Right lobe of liver (tissue), 6 donors: ENCODE measurements at regions not wholly inside any gene's neighbourhood (a gene's known extent, or its start where the extent isn't known, plus 50 kb on each side); places are given as distances from the start of the nearest gene placed in this dataset.

Source experiments
- ATAC-seq, 4 donors: fragments of 200-7000 bp; cut with Tn5 transposase; one replicate each; pipeline ENCODE4 v1.9.1; 2020; ENCODE audit warnings: mild to moderate bottlenecking in 4 of 4, moderate library complexity in 4 of 4
- DNase-seq, 3 donors: peaks; one replicate each; pipeline ENCODE4 v3.0.0-alpha.2; 2020
- H3K27ac ChIP-seq, 3 donors: fragments of 200-600 bp; one replicate each; pipeline ENCODE4 v1.8.0; 2022
- H3K27me3 ChIP-seq, 2 donors: fragments of 200-600 bp; one replicate each; pipeline ENCODE4 v1.8.0; 2022
- H3K36me3 ChIP-seq, 4 donors: fragments of 200-600 bp; sonication (generic) in 1 of 4; one replicate each; pipeline versions ENCODE4 v1.5.1 to v1.8.0; 2017 to 2022; ENCODE audit warnings: control low read depth in 1 of 4
- H3K4me1 ChIP-seq, 4 donors: fragments of 200-600 bp; sonication (generic) in 1 of 4; one replicate each; pipeline versions ENCODE4 v1.5.1 to v1.8.0; 2017 to 2022; ENCODE audit warnings: control low read depth in 1 of 4
- H3K4me3 ChIP-seq, 3 donors: fragments of 200-600 bp; one replicate each; pipeline ENCODE4 v1.8.0; 2022
- H3K9me3 ChIP-seq, 4 donors: fragments of 200-600 bp; sonication (generic) in 1 of 4; one replicate each; pipeline versions ENCODE4 v1.5.1 to v1.8.0; 2017 to 2022; ENCODE audit warnings: control low read depth in 1 of 4
- CTCF ChIP-seq, 4 donors: fragments of 200-600 bp in 3 of 4; fragments of 450-650 bp in 1 of 4; IDR thresholded peaks; one replicate each; pipeline versions ENCODE4 v1.5.1 to v1.8.0; 2016 to 2022; ENCODE audit warnings: antibody characterized with exemption in 4 of 4, mild to moderate bottlenecking in 2 of 4
- POLR2A ChIP-seq: fragments of 450-650 bp; IDR thresholded peaks from one replicate; pipeline ENCODE4 v1.6.1; 2017; ENCODE audit warnings: antibody characterized with exemption, mild to moderate bottlenecking
- WGBS: methylation state at CpG from one replicate; pipeline ENCODE4 v1.1.6; 2018; ENCODE audit warnings: low coverage, low lambda C conversion rate; ENCODE audit not compliant: insufficient coverage; ENCODE audit errors: missing lambda C conversion rate; 5-methylcytosine and 5-hydroxymethylcytosine counted together
- intact Hi-C, 2 donors: fragments of 100-400 bp; cut with DNase I; formaldehyde crosslinking; loops; one replicate each; pipeline versions ENCODE4 v1.11.2 to v1.14.1; 2022
- donor health status: DM: no; HTN: yes; CAD: no.
- donor health status: DM: no; HTN: no; CAD: no.
- donor health status: DM: no; HTN: no; CAD: no.
- donor health status: DM: no; HTN: yes; CAD: no.
- donor health status: DM: no; HTN: yes; CAD: no.

- WGBS, result 66% methylated on average over 3 of the region's 3 CpGs
- TF ChIP-seq POLR2A (no peak), CTCF (IDR thresholded peaks at IDR 0.05) (no peak)
- Histone ChIP-seq H3K27me3 (no peaks in the 10 kb centered on the region), H3K36me3 (no peaks in the 10 kb centered on the region), H3K27ac (no peak overlapping the region), H3K4me3 (no peak overlapping the region), H3K4me1 (peaks cover 0 to 9% (median 0%) of the 10 kb centered on the region in 4 donors), H3K9me3 (no peaks in the 10 kb centered on the region)
- DNase-seq, result no peak
- intact Hi-C loops, result no loop called here
- no peak for ATAC-seq
Observed at GRCh38 chr10:88194041-88194887, 330.8 kb downstream of the PTEN start.

- Histone ChIP-seq H3K4me1 (peaks cover 0 to 9% (median 0%) of the 10 kb centered on the region in 4 donors), H3K36me3 (no peaks in the 10 kb centered on the region), H3K9me3 (no peaks in the 10 kb centered on the region), H3K4me3 (no peak overlapping the region), H3K27ac (no peak overlapping the region), H3K27me3 (no peaks in the 10 kb centered on the region)
- ATAC-seq (no peak), DNase-seq (no peak)
- TF ChIP-seq CTCF (IDR thresholded peaks at IDR 0.05), result no peak
- no peak for TF ChIP-seq POLR2A
- WGBS, result 19% methylated on average over 2 of the region's 2 CpGs
- intact Hi-C loops, result no loop called here
Observed at GRCh38 chr10:88194961-88195367, 331.5 kb downstream of the PTEN start.

- 24% methylated on average over 2 of the region's 2 CpGs for WGBS
- no peak overlapping the region for H3K27ac ChIP-seq
- TF ChIP-seq POLR2A (no peak), CTCF (IDR thresholded peaks at IDR 0.05) (no peak)
- no peak overlapping the region for H3K4me3 ChIP-seq
- H3K4me1 ChIP-seq, result peaks cover 0 to 9% (median 0%) of the 10 kb centered on the region in 4 donors
- no peaks in the 10 kb centered on the region for H3K9me3 ChIP-seq
- peak in 1 of 4 donors; percentile 35 for ATAC-seq
- no peaks in the 10 kb centered on the region for H3K36me3 ChIP-seq
- no peak for DNase-seq
- no peaks in the 10 kb centered on the region for H3K27me3 ChIP-seq
- intact Hi-C loops, result no loop called here
Observed at GRCh38 chr10:88195841-88196240, 332.4 kb downstream of the PTEN start.

GRCh38 chr10:88196291-88196690, 332.9 kb downstream of the PTEN start:
- H3K27me3 ChIP-seq, result no peaks in the 10 kb centered on the region
- DNase-seq, result no peak
- TF ChIP-seq CTCF (IDR thresholded peaks at IDR 0.05), result no peak
- no peak for TF ChIP-seq POLR2A
- H3K9me3 ChIP-seq, result no peaks in the 10 kb centered on the region
- no peak overlapping the region for H3K4me3 ChIP-seq
- ATAC-seq, result peak in 2 of 4 donors; percentile 45 to 63
- H3K4me1 ChIP-seq, result peaks cover 0 to 9% (median 0%) of the 10 kb centered on the region in 4 donors
- intact Hi-C loops, result no loop called here
- 36% methylated on average over 1 of the region's 1 CpG for WGBS
- no peaks in the 10 kb centered on the region for H3K36me3 ChIP-seq
- no peak overlapping the region for H3K27ac ChIP-seq
